ENCODE measurements at regions not wholly inside any gene's neighbourhood (a gene's known extent, or its start where the extent isn't known, plus 50 kb on each side); places are given as distances from the start of the nearest gene placed in this dataset.

DNA sequence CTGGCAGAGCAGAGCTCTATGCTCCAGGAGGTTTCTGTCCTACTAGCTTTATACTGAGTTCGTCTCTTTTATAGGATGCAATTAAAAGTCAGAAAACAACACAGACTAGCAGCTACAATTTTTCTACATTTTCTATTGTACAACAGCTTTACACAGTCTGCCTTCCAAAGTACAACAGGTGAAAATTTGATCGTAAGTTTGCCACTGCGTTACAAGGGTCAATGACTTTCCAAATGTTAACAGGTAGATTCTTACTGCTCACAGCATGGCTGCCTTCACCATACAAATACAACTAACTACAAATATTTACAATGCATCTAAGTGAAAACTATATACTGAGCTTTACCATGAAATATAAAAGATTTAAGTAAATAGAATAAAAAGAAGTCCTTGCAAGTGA, 268.6 kb upstream of the SLCO3A1 start:
- TF ChIP-seq, protein P1, sequence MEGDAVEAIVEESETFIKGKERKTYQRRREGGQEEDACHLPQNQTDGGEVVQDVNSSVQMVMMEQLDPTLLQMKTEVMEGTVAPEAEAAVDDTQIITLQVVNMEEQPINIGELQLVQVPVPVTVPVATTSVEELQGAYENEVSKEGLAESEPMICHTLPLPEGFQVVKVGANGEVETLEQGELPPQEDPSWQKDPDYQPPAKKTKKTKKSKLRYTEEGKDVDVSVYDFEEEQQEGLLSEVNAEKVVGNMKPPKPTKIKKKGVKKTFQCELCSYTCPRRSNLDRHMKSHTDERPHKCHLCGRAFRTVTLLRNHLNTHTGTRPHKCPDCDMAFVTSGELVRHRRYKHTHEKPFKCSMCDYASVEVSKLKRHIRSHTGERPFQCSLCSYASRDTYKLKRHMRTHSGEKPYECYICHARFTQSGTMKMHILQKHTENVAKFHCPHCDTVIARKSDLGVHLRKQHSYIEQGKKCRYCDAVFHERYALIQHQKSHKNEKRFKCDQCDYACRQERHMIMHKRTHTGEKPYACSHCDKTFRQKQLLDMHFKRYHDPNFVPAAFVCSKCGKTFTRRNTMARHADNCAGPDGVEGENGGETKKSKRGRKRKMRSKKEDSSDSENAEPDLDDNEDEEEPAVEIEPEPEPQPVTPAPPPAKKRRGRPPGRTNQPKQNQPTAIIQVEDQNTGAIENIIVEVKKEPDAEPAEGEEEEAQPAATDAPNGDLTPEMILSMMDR (IDR thresholded peaks at IDR 0.05; ENCODE audit: low read depth, low read length), result no peak
- no peak for DNase-seq (ENCODE audit: low read depth in 2 of 2)

DNA sequence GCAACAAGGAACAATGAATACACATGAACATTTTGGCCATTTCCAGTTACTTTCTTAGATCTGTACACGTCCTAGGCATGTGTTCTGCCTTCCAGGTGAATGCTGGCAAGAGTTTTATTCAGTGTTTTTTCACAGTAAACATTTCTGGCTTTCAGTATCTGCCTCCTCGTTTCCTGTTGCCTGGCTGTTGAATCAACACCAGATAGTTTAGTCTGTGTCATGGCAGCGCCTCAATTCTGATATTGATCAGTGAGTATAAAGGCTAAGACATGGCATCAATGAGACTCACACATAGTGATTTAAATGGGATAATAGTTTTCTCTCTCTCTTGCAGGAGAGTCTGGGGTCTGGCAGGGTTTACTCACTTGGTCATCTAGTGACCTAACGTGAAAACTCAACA, 266.9 kb upstream of the SLCO3A1 start:
- H3K4me3 ChIP-seq (replicated peaks in 1 of 2; ENCODE audit: low read depth in 2 of 2, low read length in 2 of 2), result no peak overlapping the region
- TF ChIP-seq, protein P1 (IDR thresholded peaks at IDR 0.05; ENCODE audit: low read depth, low read length), result no peak
- DNase-seq (ENCODE audit: low read depth in 2 of 2), result no peak

More for the DNA sequence above, 268.6 kb upstream of the SLCO3A1 start:
- no peak overlapping the region for H3K4me3 ChIP-seq (replicated peaks in 1 of 2; ENCODE audit: low read depth in 2 of 2, low read length in 2 of 2)

DNA sequence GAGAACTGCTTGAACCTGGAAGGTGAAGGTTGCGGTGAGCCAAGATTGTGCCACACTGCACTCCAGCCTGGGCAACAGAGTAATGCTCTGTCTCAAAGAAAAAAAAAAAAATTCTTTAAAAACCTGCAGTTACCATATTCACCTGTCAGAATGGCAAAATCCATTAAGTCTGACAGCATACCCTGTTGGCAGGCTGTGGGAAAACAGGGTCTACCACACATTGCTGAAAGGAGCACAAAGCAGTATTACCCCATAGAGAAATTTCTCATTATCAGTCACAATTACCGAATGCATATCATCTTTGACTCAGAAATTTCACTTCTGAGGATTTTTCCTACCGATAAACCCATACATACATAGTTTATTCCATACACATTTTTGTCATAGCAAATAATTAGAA, 264.1 kb upstream of the SLCO3A1 start:
- TF ChIP-seq, protein P1 (IDR thresholded peaks at IDR 0.05; ENCODE audit: low read depth, low read length), result no peak
- DNase-seq (ENCODE audit: low read depth in 2 of 2), result no peak
- no peak overlapping the region for H3K4me3 ChIP-seq (replicated peaks in 1 of 2; ENCODE audit: low read depth in 2 of 2, low read length in 2 of 2)

DNA sequence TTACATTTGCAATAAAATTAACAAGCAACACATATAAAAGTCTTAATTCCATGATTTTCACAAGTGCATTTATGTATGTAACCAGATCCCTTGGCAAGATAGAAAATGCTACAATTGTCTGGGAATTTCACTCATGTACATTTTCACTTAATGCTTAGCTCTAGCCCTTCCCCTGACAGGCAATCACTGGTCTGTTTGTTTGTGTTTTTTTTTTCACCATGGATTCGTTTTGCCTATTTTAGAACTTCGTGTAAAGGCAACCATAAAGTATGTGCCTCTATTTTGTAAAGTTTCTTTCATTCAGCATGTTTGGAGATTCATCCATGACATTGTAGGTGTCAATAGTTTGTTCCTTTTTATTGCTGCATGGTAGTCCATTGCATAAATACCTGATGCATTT, 260.9 kb upstream of the SLCO3A1 start:
- no peak for DNase-seq (ENCODE audit: low read depth in 2 of 2)
- no peak overlapping the region for H3K4me3 ChIP-seq (replicated peaks in 1 of 2; ENCODE audit: low read depth in 2 of 2, low read length in 2 of 2)
- TF ChIP-seq, protein P1 (IDR thresholded peaks at IDR 0.05; ENCODE audit: low read depth, low read length), result no peak

DNA sequence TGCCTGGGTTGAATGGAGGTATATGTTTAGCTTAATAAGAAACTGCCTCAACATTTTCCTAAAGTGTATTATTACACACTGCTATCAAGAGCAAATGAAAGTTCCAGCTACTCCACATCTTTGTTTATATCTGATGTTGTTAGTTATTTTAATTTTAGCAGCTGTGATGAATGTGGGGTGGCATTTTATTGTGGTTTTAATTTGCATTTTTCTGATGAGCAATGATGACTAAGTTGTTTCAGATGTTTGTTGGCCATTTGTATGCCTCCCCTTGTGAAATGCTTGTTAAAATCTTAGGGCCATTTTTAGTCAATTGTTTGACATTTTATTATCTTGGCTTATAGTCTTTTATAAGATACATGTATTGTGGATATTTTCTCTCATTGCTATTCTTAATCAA, 260.4 kb upstream of the SLCO3A1 start:
- H3K4me3 ChIP-seq (replicated peaks in 1 of 2; ENCODE audit: low read depth in 2 of 2, low read length in 2 of 2), result no peak overlapping the region
- TF ChIP-seq, protein P1 (IDR thresholded peaks at IDR 0.05; ENCODE audit: low read depth, low read length), result no peak
- DNase-seq (ENCODE audit: low read depth in 2 of 2), result peak in 1 of 2 donors; percentile 54

DNA sequence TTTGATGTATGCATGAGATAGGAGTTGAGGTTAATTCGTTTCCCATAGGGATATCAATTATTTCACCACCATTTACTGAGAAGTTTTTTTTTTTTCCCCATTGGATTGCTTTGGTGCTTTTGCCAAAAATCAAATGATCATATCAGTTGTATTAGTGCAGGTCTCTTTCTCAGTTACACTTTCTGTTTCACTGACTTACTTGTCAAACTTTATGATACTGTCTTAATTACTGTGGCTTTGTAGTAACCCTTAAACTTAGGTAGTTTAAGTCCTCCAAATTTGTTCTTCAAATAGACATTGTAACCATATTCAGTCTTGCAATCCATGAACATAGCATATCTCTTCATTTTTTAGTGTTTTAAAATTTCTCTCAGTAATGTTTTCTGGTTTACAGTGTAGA, 259.9 kb upstream of the SLCO3A1 start:
- H3K4me3 ChIP-seq (replicated peaks in 1 of 2; ENCODE audit: low read depth in 2 of 2, low read length in 2 of 2), result no peak overlapping the region
- DNase-seq (ENCODE audit: low read depth in 2 of 2), result no peak
- TF ChIP-seq, protein P1 (IDR thresholded peaks at IDR 0.05; ENCODE audit: low read depth, low read length), result no peak

DNA sequence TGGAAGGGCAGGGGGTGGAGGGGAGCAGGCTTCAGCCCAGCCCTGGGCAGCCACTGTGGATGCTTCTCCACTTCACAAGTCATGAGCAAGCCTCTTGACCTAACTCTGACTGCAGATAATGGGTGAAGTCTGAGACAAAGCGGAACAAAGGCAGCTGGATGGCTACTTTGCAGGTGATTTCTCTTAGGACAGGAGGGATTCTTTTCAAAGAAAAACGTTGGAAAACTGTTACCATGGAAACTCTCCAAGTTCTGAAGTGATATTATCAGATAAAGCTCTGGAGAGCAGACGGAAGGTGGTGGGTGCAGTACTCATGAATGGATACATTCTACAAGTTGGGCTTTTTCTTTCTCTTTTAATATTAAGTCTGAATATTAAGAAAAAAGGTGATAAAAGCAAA, 254.2 kb upstream of the SLCO3A1 start:
- H3K4me3 ChIP-seq (replicated peaks in 1 of 2; ENCODE audit: low read depth in 2 of 2, low read length in 2 of 2), result no peak overlapping the region
- DNase-seq (ENCODE audit: low read depth in 2 of 2), result no peak
- TF ChIP-seq, protein P1 (IDR thresholded peaks at IDR 0.05; ENCODE audit: low read depth, low read length), result no peak
